Right lobe of liver (tissue), 4 donors: ENCODE measurements at regions not wholly inside any gene's neighbourhood (a gene's known extent, or its start where the extent isn't known, plus 50 kb on each side); places are given as distances from the start of the nearest gene placed in this dataset.

Experiments
- POLR2A ChIP-seq: fragments of 450-650 bp; IDR thresholded peaks from one replicate; pipeline ENCODE4 v1.6.1; 2017; ENCODE audit warnings: antibody characterized with exemption, mild to moderate bottlenecking
- TF ChIP-seq, protein P1 (sequence below), 4 donors: fragments of 200-600 bp in 3 of 4; fragments of 450-650 bp in 1 of 4; IDR thresholded peaks; one replicate each; pipeline versions ENCODE4 v1.5.1 to v1.8.0; 2016 to 2022; ENCODE audit warnings: antibody characterized with exemption in 4 of 4, mild to moderate bottlenecking in 2 of 4
- donor health status: DM: no; HTN: no; CAD: no.
- donor health status: DM: no; HTN: no; CAD: no.
- donor health status: DM: no; HTN: yes; CAD: no.

DNA sequence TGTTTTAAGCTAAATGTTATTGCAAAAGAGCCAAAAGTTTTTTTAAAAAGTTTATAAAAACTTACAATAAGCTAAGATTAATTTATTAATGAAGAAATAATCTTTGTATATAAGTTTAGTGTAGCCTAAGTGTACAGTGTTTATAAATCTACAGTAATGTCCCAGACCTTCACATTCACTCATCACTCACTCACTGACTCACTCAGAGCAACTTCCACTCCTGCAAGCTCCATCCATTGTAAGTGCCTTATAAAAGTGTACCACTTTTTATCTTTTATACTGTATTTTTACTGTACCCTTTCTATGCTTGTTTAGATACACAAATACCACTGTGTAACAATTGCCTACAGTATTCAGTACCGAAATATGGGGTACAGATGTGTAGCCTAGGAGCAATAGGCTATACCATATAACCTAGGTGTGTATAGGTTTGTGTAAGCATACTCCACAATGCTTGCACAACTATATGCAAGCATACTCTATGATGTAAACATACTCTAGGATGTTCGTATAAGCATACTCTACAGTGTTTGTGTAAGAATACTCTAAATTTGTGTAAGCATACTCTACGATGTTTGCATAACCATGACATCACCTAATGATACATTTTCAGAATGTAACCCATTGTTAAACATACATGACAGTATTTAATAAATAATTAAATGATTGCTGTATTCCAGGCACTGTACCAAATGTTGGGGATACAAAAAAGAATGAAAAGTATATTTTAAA is 953.0 kb downstream of the KCNA4 start:
- TF ChIP-seq, protein P1, sequence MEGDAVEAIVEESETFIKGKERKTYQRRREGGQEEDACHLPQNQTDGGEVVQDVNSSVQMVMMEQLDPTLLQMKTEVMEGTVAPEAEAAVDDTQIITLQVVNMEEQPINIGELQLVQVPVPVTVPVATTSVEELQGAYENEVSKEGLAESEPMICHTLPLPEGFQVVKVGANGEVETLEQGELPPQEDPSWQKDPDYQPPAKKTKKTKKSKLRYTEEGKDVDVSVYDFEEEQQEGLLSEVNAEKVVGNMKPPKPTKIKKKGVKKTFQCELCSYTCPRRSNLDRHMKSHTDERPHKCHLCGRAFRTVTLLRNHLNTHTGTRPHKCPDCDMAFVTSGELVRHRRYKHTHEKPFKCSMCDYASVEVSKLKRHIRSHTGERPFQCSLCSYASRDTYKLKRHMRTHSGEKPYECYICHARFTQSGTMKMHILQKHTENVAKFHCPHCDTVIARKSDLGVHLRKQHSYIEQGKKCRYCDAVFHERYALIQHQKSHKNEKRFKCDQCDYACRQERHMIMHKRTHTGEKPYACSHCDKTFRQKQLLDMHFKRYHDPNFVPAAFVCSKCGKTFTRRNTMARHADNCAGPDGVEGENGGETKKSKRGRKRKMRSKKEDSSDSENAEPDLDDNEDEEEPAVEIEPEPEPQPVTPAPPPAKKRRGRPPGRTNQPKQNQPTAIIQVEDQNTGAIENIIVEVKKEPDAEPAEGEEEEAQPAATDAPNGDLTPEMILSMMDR (IDR thresholded peaks at IDR 0.05): no peak
- no peak for TF ChIP-seq POLR2A
